Activated CD4-positive, alpha-beta T cell treated with anti-CD3 and anti-CD28 coated beads for 24 hours (primary cell): ENCODE measurements at regions not wholly inside any gene's neighbourhood (a gene's known extent, or its start where the extent isn't known, plus 50 kb on each side); places are given as distances from the start of the nearest gene placed in this dataset.
"Not testable (repeated sequence)": the region's sequence is repeated elsewhere in the genome, so short reads cannot be mapped to it uniquely, and the experiment has no call there.

Source experiments
- DNase-seq, 2 donors: peaks; one replicate each; pipeline ENCODE4 v3.0.0-alpha.2; 2020; ENCODE audit warnings: low read depth in 2 of 2

- no peak for DNase-seq
These were observed 68.1 kb upstream of the FGF3 start for GRCh38 chr11:69887330-69887729.

GRCh38 chr11:69887841-69888427 lies 68.7 kb upstream of the FGF3 start:
- DNase-seq: no peak

- peak; percentile 39 to 58 for DNase-seq
These were observed 69.4 kb upstream of the FGF3 start for GRCh38 chr11:69888483-69889181.

- no peak for DNase-seq
These were observed 70.4 kb upstream of the FGF3 start for GRCh38 chr11:69889400-69890318.

- no peak for DNase-seq
These were observed 71.3 kb upstream of the FGF3 start for GRCh38 chr11:69890476-69890875.

- no peak for DNase-seq
These were observed 72.4 kb upstream of the FGF3 start for GRCh38 chr11:69891421-69892236.

- DNase-seq: no peak
These were observed 73.2 kb upstream of the FGF3 start for GRCh38 chr11:69892237-69892985.

GRCh38 chr11:69892986-69893555 lies 73.9 kb upstream of the FGF3 start:
- no peak for DNase-seq

- no peak for DNase-seq
These were observed 74.4 kb upstream of the FGF3 start for GRCh38 chr11:69893631-69894030.

- no peak for DNase-seq
These were observed 75.0 kb upstream of the FGF3 start for GRCh38 chr11:69894181-69894611.

- no peak for DNase-seq
These were observed 75.4 kb upstream of the FGF3 start for GRCh38 chr11:69894648-69895047.

- no peak for DNase-seq
These were observed 77.0 kb upstream of the FGF3 start for GRCh38 chr11:69896250-69896649.

GRCh38 chr11:69898123-69898522 lies 78.9 kb upstream of the FGF3 start:
- DNase-seq: no peak

- no peak for DNase-seq
These were observed 81.0 kb upstream of the FGF3 start for GRCh38 chr11:69899957-69900821.

- not testable (repeated sequence) for DNase-seq
These were observed 81.6 kb upstream of the FGF3 start for GRCh38 chr11:69900822-69901302.

GRCh38 chr11:69902337-69902736 lies 83.1 kb upstream of the FGF3 start:
- DNase-seq: no peak

- no peak for DNase-seq
These were observed 84.0 kb upstream of the FGF3 start for GRCh38 chr11:69903211-69903610.

- no peak for DNase-seq
These were observed 85.2 kb upstream of the FGF3 start for GRCh38 chr11:69904161-69904973.
